Brain microvascular endothelial cell (primary cell): ENCODE measurements at regions not wholly inside any gene's neighbourhood (a gene's known extent, or its start where the extent isn't known, plus 50 kb on each side); places are given as distances from the start of the nearest gene placed in this dataset.
A peak's percentile ranks its signal among the peaks of the same experiment; 100 is the strongest.

ENCODE experiments used
- DNase-seq: peaks from one replicate; pipeline ENCODE4 v3.0.0-alpha.2; 2020
- H3K27ac ChIP-seq: fragments of 250-450 bp; sonication (Bioruptor Pico); 2 replicates; pipeline ENCODE4 v1.5.1; 2020; ENCODE audit warnings: mild to moderate bottlenecking, moderate library complexity
- H3K27me3 ChIP-seq: fragments of 250-450 bp; sonication (Bioruptor Pico); replicated peaks from 2 replicates; pipeline ENCODE4 v1.5.1; 2020; ENCODE audit warnings: mild to moderate bottlenecking
- H3K36me3 ChIP-seq: fragments of 250-450 bp; sonication (Bioruptor Pico); replicated peaks from 2 replicates; pipeline ENCODE4 v1.5.1; 2020; ENCODE audit warnings: mild to moderate bottlenecking
- H3K4me3 ChIP-seq: 2 replicates; pipeline ENCODE4 v1.5.1; 2011; ENCODE audit warnings: low read depth, mild to moderate bottlenecking, control low read depth, low read length, moderate library complexity
- CTCF ChIP-seq: IDR thresholded peaks from 2 replicates; pipeline ENCODE4 v1.5.1; 2011; ENCODE audit warnings: low read depth, mild to moderate bottlenecking, moderate library complexity, low read length, control low read depth, inconsistent platforms; ENCODE audit errors: missing control alignments
- in situ Hi-C: cut with HindIII; loops from 2 replicates; pipeline ENCODE4 v1.10.0; 2017; ENCODE audit warnings: low sequenced_read_pairs, low pct_ligation_motif_present

GRCh38 chr9:4921449-4921848 is 63.6 kb upstream of the JAK2 start:
- in situ Hi-C loops, result no loop called here
- Histone ChIP-seq H3K4me3 (no peak overlapping the region), H3K27ac (no peak overlapping the region), H3K27me3 (no peaks in the 10 kb centered on the region), H3K36me3 (no peaks in the 10 kb centered on the region)
- no peak for TF ChIP-seq CTCF
- no peak for DNase-seq

GRCh38 chr9:4922101-4922500 is 63.0 kb upstream of the JAK2 start:
- DNase-seq, result no peak
- no peak overlapping the region for H3K27ac ChIP-seq
- in situ Hi-C loops, result no loop called here
- H3K36me3 ChIP-seq, result no peaks in the 10 kb centered on the region
- H3K4me3 ChIP-seq, result no peak overlapping the region
- no peaks in the 10 kb centered on the region for H3K27me3 ChIP-seq
- no peak for TF ChIP-seq CTCF

GRCh38 chr9:4922730-4923129 is 62.3 kb upstream of the JAK2 start:
- no peaks in the 10 kb centered on the region for H3K27me3 ChIP-seq
- H3K36me3 ChIP-seq, result no peaks in the 10 kb centered on the region
- no peak for DNase-seq
- no peak overlapping the region for H3K27ac ChIP-seq
- TF ChIP-seq CTCF, result no peak
- H3K4me3 ChIP-seq, result no peak overlapping the region
- in situ Hi-C loops, result no loop called here

GRCh38 chr9:4923141-4923540 is 61.9 kb upstream of the JAK2 start:
- Histone ChIP-seq H3K36me3 (no peaks in the 10 kb centered on the region), H3K4me3 (no peak overlapping the region), H3K27ac (no peak overlapping the region), H3K27me3 (no peaks in the 10 kb centered on the region)
- no peak for TF ChIP-seq CTCF
- in situ Hi-C loops, result no loop called here
- no peak for DNase-seq

GRCh38 chr9:4923580-4924544 is 61.2 kb upstream of the JAK2 start:
- in situ Hi-C loops, result no loop called here
- H3K27ac ChIP-seq, result no peak overlapping the region
- H3K4me3 ChIP-seq, result no peak overlapping the region
- H3K27me3 ChIP-seq, result no peaks in the 10 kb centered on the region
- DNase-seq, result no peak
- peak; percentile 59 for TF ChIP-seq CTCF
- no peaks in the 10 kb centered on the region for H3K36me3 ChIP-seq
